PC-3 (cell line): ENCODE measurements at regions not wholly inside any gene's neighbourhood (a gene's known extent, or its start where the extent isn't known, plus 50 kb on each side); places are given as distances from the start of the nearest gene placed in this dataset.

Experiments
- ATAC-seq: fragments of 200-7000 bp; cut with Tn5 transposase; 2 replicates; pipeline ENCODE4 v1.9.1; 2020; ENCODE audit warnings: mild to moderate bottlenecking, moderate library complexity
- BruUV-seq: library from RNA; stranded (reverse); fragments of 400-500 nt; replicated peaks from 2 replicates; lab custom pipeline; 2021; lab: Mats Ljungman, UMichigan
- CTCF ChIA-PET: fragments of 300-600 bp; sonication (Branson Sonifier 250); formaldehyde crosslinking; loops from one replicate; lab custom pipeline; 2022; ENCODE audit warnings: antibody characterized with exemption; lab: Charles Lee
- POLR2A ChIA-PET: fragments of 300-600 bp; sonication (Branson Sonifier 250); formaldehyde crosslinking; loops from one replicate; lab custom pipeline; 2022; ENCODE audit warnings: antibody characterized with exemption; ENCODE audit not compliant: unreplicated experiment; lab: Charles Lee
- DNase-seq: peaks from one replicate; pipeline ENCODE4 v3.0.0-alpha.2; 2015
- H2AFZ ChIP-seq: fragments of 300-600 bp; sonication (generic); 2 replicates; pipeline ENCODE4 v1.6.0; 2016; ENCODE audit warnings: antibody characterized with exemption, low read length
- H3F3A ChIP-seq: fragments of 300-600 bp; sonication (generic); one replicate; pipeline ENCODE4 v1.6.0; 2017; ENCODE audit warnings: antibody characterized with exemption, low read length, control low read depth, mild to moderate bottlenecking; ENCODE audit not compliant: unreplicated experiment
- H3K27ac ChIP-seq: fragments of 300-600 bp; sonication (generic); 2 replicates; pipeline ENCODE4 v1.5.1; 2016; ENCODE audit warnings: mild to moderate bottlenecking, low read length
- H3K27me3 ChIP-seq: fragments of 300-600 bp; sonication (generic); 2 replicates; pipeline ENCODE4 v1.6.1; 2016; ENCODE audit warnings: low read length, mixed read lengths
- H3K36me3 ChIP-seq: fragments of 300-600 bp; sonication (generic); 2 replicates; pipeline ENCODE4 v1.6.1; 2016; ENCODE audit warnings: low read depth, mixed run types, low read length, mixed read lengths
- H3K4me1 ChIP-seq: fragments of 300-600 bp; sonication (generic); 2 replicates; pipeline ENCODE4 v1.5.1; 2016; ENCODE audit warnings: low read length; ENCODE audit not compliant: insufficient read depth
- H3K4me2 ChIP-seq: fragments of 300-600 bp; sonication (generic); 2 replicates; pipeline ENCODE4 v1.6.0; 2016; ENCODE audit warnings: low read length
- H3K4me3 ChIP-seq: fragments of 300-600 bp; sonication (generic); 2 replicates; pipeline ENCODE4 v1.5.1; 2016; ENCODE audit warnings: mild to moderate bottlenecking, low read length, mixed read lengths
- H3K79me2 ChIP-seq: fragments of 300-600 bp; sonication (generic); 2 replicates; pipeline ENCODE4 v1.6.1; 2017; ENCODE audit warnings: low read length, mixed read lengths
- H3K9ac ChIP-seq: fragments of 300-600 bp; sonication (generic); 2 replicates; pipeline ENCODE4 v1.6.0; 2016; ENCODE audit warnings: mild to moderate bottlenecking, low read length
- H3K9me2 ChIP-seq: fragments of 300-600 bp; sonication (generic); replicated peaks from 2 replicates; pipeline ENCODE4 v1.6.1; 2016; ENCODE audit warnings: mixed run types, low read length, mixed read lengths
- H3K9me3 ChIP-seq: fragments of 300-600 bp; sonication (generic); 2 replicates; pipeline ENCODE4 v1.6.1; 2016; ENCODE audit warnings: low read length, mixed read lengths
- H4K20me1 ChIP-seq: fragments of 300-600 bp; sonication (generic); 2 replicates; pipeline ENCODE4 v1.6.1; 2016; ENCODE audit warnings: low read length, mixed read lengths
- CTCF ChIP-seq: fragments of 300-600 bp; sonication (generic); conservative IDR thresholded peaks from 2 replicates; pipeline ENCODE4 v1.5.1; 2017; ENCODE audit warnings: antibody characterized with exemption, low read depth, mild to moderate bottlenecking, low read length
- EZH2 ChIP-seq: fragments of 300-600 bp; sonication (generic); IDR thresholded peaks from one replicate; pipeline ENCODE4 v1.6.1; 2017; ENCODE audit warnings: antibody characterized with exemption, mild to moderate bottlenecking, low read length; ENCODE audit not compliant: unreplicated experiment
- EZH2phosphoT487 ChIP-seq: fragments of 300-600 bp; sonication (generic); IDR thresholded peaks from 2 replicates; pipeline ENCODE4 v1.6.1; 2018; ENCODE audit warnings: mild to moderate bottlenecking, antibody characterized with exemption, low read length, borderline replicate concordance
- intact Hi-C: fragments of 100-400 bp; cut with micrococcal nuclease; formaldehyde crosslinking; loops from 2 replicates; pipeline ENCODE4 v1.9.0; 2023

GRCh38 chr21:29465546-29465945 lies 166.8 kb downstream of the BACH1 start:
- Histone ChIP-seq H3K79me2 (no peaks in the 10 kb centered on the region), H3K9ac (no peak overlapping the region), H3F3A (no peaks in the 10 kb centered on the region), H3K4me2 (no peak overlapping the region), H3K4me3 (no peak overlapping the region), H3K4me1 (no peaks in the 10 kb centered on the region), H4K20me1 (no peaks in the 10 kb centered on the region), H3K27me3 (no peaks in the 10 kb centered on the region), H3K27ac (no peak overlapping the region), H3K9me3 (no peaks in the 10 kb centered on the region), H3K9me2 (no peaks in the 10 kb centered on the region), H2AFZ (no peak overlapping the region), H3K36me3 (no peaks in the 10 kb centered on the region)
- ChIA-PET CTCF (no interaction called here), POLR2A (no interaction called here)
- DNase-seq = no peak
- no TSS peak for BruUV-seq
- ATAC-seq = no peak
- no peak for TF ChIP-seq EZH2phosphoT487
- no peak for TF ChIP-seq EZH2
- TF ChIP-seq CTCF = no peak
- intact Hi-C loops = no loop called here

- ATAC-seq (no peak), DNase-seq (no peak)
- Histone ChIP-seq H3K36me3 (no peaks in the 10 kb centered on the region), H3K4me2 (no peak overlapping the region), H3F3A (no peaks in the 10 kb centered on the region), H3K9ac (no peak overlapping the region), H3K79me2 (no peaks in the 10 kb centered on the region), H3K27me3 (no peaks in the 10 kb centered on the region), H4K20me1 (no peaks in the 10 kb centered on the region), H3K27ac (no peak overlapping the region), H3K9me2 (no peaks in the 10 kb centered on the region), H2AFZ (no peak overlapping the region), H3K9me3 (no peaks in the 10 kb centered on the region), H3K4me1 (no peaks in the 10 kb centered on the region), H3K4me3 (no peak overlapping the region)
- no peak for TF ChIP-seq CTCF
- no peak for TF ChIP-seq EZH2phosphoT487
- TF ChIP-seq EZH2 = no peak
- ChIA-PET CTCF (no interaction called here), POLR2A (no interaction called here)
- intact Hi-C loops = no loop called here
- no TSS peak for BruUV-seq
These were observed 167.8 kb downstream of the BACH1 start for GRCh38 chr21:29466532-29466931.

- DNase-seq (no peak), ATAC-seq (no peak)
- Histone ChIP-seq H3K79me2 (no peaks in the 10 kb centered on the region), H3K27ac (no peak overlapping the region), H3F3A (no peaks in the 10 kb centered on the region), H3K4me3 (no peak overlapping the region), H4K20me1 (no peaks in the 10 kb centered on the region), H2AFZ (no peak overlapping the region), H3K4me2 (no peak overlapping the region), H3K9me2 (no peaks in the 10 kb centered on the region), H3K9ac (no peak overlapping the region), H3K9me3 (no peaks in the 10 kb centered on the region), H3K36me3 (no peaks in the 10 kb centered on the region), H3K27me3 (no peaks in the 10 kb centered on the region), H3K4me1 (no peaks in the 10 kb centered on the region)
- CTCF ChIA-PET = no interaction called here
- TF ChIP-seq EZH2phosphoT487 (no peak), CTCF (no peak), EZH2 (no peak)
- POLR2A ChIA-PET = no interaction called here
- BruUV-seq = no TSS peak
- intact Hi-C loops = no loop called here
These were observed 171.7 kb downstream of the BACH1 start for GRCh38 chr21:29470397-29470796.
